ENCODE measurements at regions not wholly inside any gene's neighbourhood (a gene's known extent, or its start where the extent isn't known, plus 50 kb on each side); places are given as distances from the start of the nearest gene placed in this dataset.

GRCh38 chr2:203606051-203606450, 71.0 kb upstream of the RAPH1 start:
- Mint-ChIP-seq H3K9me3 (no peaks in the 10 kb centered on the region; the same call in 2 of the 3 replicates), H3K27me3 (ENCODE audit: insufficient read depth, low read depth, poor library complexity) (peaks cover 2% of the 10 kb centered on the region), H3K4me1 (peaks cover 5% of the 10 kb centered on the region; the same call in 2 of the 3 replicates), H3K27ac (no peak overlapping the region), H3K36me3 (ENCODE audit: low read depth) (no peaks in the 10 kb centered on the region), H3K4me3 (no peak overlapping the region)
- no peaks in the 10 kb centered on the region for H3K36me3 ChIP-seq (ENCODE audit: insufficient read depth)
- no peaks in the 10 kb centered on the region for H3K27me3 ChIP-seq (ENCODE audit: insufficient read depth)
- no peak for ATAC-seq
- H2AFZ ChIP-seq, result peak overlapping the region; percentile 63
- no peak overlapping the region for H3K4me2 ChIP-seq
- H4K20me1 ChIP-seq (replicated peaks; ENCODE audit: insufficient read depth), result no peaks in the 10 kb centered on the region
- H3K27ac ChIP-seq (ENCODE audit: low read depth), result no peak overlapping the region
- no peaks in the 10 kb centered on the region for H3K9me2 ChIP-seq (ENCODE audit: insufficient read depth)
- no peak overlapping the region for H3K4me3 ChIP-seq
- H3K79me2 ChIP-seq (replicated peaks; ENCODE audit: insufficient read depth), result no peaks in the 10 kb centered on the region
- no peaks in the 10 kb centered on the region for H3F3A ChIP-seq (replicated peaks; ENCODE audit: low read depth)
- TF ChIP-seq ETS1 (IDR thresholded peaks at IDR 0.05) (no peak), REST (IDR thresholded peaks at IDR 0.05; ENCODE audit: unreplicated experiment) (no peak), POLR2AphosphoS5 (IDR thresholded peaks at IDR 0.05; ENCODE audit: low read depth) (no peak), JUNB (IDR thresholded peaks at IDR 0.05; ENCODE audit: unreplicated experiment) (no peak), EZH2phosphoT487 (IDR thresholded peaks at IDR 0.05; ENCODE audit: unreplicated experiment) (no peak), CTCF (conservative IDR thresholded peaks at IDR 0.05; ENCODE audit: low read depth in 2 of 2) (no peak), STAT1 (IDR thresholded peaks at IDR 0.05; ENCODE audit: unreplicated experiment) (no peak), ZNF462 (CRISPR knock-in tag; IDR thresholded peaks at IDR 0.05) (no peak), ZNF331 (CRISPR knock-in tag; IDR thresholded peaks at IDR 0.05; ENCODE audit: low read depth) (no peak), ZNF114 (CRISPR knock-in tag; IDR thresholded peaks at IDR 0.05) (no peak), CREB1 (CRISPR knock-in tag; IDR thresholded peaks at IDR 0.05; ENCODE audit: low read depth) (no peak), EZH2 (IDR thresholded peaks at IDR 0.05; ENCODE audit: low read depth, unreplicated experiment) (no peak), NANOG (IDR thresholded peaks at IDR 0.05; ENCODE audit: borderline replicate concordance) (no peak)
- no peak for DNase-seq (ENCODE audit: low spot score)
- peaks cover under 1% of the 10 kb centered on the region; the same call in 1 of the 2 replicates for H3K4me1 ChIP-seq (ENCODE audit: insufficient read depth)
